ENCODE measurements at regions not wholly inside any gene's neighbourhood (a gene's known extent, or its start where the extent isn't known, plus 50 kb on each side); places are given as distances from the start of the nearest gene placed in this dataset.

DNA sequence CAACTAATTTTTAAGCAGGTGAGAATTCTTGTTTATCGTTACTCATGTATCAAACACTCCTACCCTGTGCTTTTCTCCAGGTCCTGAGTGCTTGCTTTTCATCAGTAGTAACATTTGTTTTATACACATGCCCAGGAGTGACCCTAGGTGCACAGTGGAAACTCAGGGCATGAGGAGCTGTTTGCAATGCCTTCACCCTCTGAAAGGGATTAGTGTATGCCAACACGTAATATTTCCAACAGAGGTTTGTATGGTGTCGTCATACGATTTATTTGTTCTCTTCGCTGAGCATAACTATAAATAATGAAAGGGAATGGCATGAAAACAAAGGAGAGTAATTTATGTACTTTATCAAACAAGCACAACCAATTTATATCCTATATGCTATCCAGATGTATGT is 537.4 kb upstream of the MMS22L start:
- H3K36me3 ChIP-seq (ENCODE audit: low read length) = no peaks in the 10 kb centered on the region
- no peaks in the 10 kb centered on the region for H3K27me3 ChIP-seq (ENCODE audit: low read length)
- no peaks in the 10 kb centered on the region for H3F3A ChIP-seq (ENCODE audit: insufficient read depth)
- H3K9me3 ChIP-seq (ENCODE audit: insufficient read depth, low read length) = no peaks in the 10 kb centered on the region
- no peak overlapping the region for H3K27ac ChIP-seq (ENCODE audit: low read depth, low read length)
- no peak overlapping the region for H3K9ac ChIP-seq (ENCODE audit: low read length)
- H3K4me3 ChIP-seq (ENCODE audit: insufficient read depth, low read length, poor library complexity, severe bottlenecking) = no peak overlapping the region
- no peaks in the 10 kb centered on the region for H4K20me1 ChIP-seq (ENCODE audit: low read depth, low read length)
- no peaks in the 10 kb centered on the region for H3K9me2 ChIP-seq (replicated peaks; ENCODE audit: insufficient read depth, low read length)
- no peak overlapping the region for H3K4me2 ChIP-seq (ENCODE audit: low read depth, low read length, poor library complexity, severe bottlenecking)
- TF ChIP-seq, protein P1, sequence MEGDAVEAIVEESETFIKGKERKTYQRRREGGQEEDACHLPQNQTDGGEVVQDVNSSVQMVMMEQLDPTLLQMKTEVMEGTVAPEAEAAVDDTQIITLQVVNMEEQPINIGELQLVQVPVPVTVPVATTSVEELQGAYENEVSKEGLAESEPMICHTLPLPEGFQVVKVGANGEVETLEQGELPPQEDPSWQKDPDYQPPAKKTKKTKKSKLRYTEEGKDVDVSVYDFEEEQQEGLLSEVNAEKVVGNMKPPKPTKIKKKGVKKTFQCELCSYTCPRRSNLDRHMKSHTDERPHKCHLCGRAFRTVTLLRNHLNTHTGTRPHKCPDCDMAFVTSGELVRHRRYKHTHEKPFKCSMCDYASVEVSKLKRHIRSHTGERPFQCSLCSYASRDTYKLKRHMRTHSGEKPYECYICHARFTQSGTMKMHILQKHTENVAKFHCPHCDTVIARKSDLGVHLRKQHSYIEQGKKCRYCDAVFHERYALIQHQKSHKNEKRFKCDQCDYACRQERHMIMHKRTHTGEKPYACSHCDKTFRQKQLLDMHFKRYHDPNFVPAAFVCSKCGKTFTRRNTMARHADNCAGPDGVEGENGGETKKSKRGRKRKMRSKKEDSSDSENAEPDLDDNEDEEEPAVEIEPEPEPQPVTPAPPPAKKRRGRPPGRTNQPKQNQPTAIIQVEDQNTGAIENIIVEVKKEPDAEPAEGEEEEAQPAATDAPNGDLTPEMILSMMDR (IDR thresholded peaks at IDR 0.05; ENCODE audit: insufficient read depth, low read length, poor library complexity, severe bottlenecking) = no peak
- no peak for TF ChIP-seq EZH2phosphoT487 (conservative IDR thresholded peaks at IDR 0.05; ENCODE audit: low read length)
- no peak overlapping the region for H2AFZ ChIP-seq (ENCODE audit: low read depth, low read length, severe bottlenecking)
- H3K79me2 ChIP-seq (ENCODE audit: insufficient read depth, low read length) = no peaks in the 10 kb centered on the region

DNA sequence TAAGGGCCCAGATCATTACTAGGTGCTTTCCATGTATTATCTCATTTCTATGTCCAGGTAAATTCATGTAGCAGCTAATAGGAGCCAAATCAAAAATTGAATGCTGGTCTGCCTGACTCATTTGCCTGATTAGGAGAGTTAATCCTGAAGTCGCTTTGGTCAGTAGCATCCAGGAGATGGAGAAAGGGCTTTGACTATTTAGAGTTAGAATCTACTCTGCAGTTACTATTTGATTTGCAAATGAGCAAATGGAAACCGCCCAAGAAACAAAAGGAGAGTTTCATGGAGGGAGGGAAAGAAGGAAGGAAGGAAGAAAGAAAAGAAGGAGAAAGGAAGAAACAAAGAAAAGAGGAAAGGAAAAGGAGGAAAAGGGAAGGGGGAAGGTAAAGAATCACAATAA is 539.6 kb upstream of the MMS22L start:
- H3K27ac ChIP-seq (ENCODE audit: low read depth, low read length) = no peak overlapping the region
- no peaks in the 10 kb centered on the region for H3K9me2 ChIP-seq (replicated peaks; ENCODE audit: insufficient read depth, low read length)
- H3K36me3 ChIP-seq (ENCODE audit: low read length) = no peaks in the 10 kb centered on the region
- H4K20me1 ChIP-seq (ENCODE audit: low read depth, low read length) = no peaks in the 10 kb centered on the region
- no peaks in the 10 kb centered on the region for H3K27me3 ChIP-seq (ENCODE audit: low read length)
- no peak overlapping the region for H3K9ac ChIP-seq (ENCODE audit: low read length)
- no peak overlapping the region for H2AFZ ChIP-seq (ENCODE audit: low read depth, low read length, severe bottlenecking)
- no peak overlapping the region for H3K4me3 ChIP-seq (ENCODE audit: insufficient read depth, low read length, poor library complexity, severe bottlenecking)
- no peaks in the 10 kb centered on the region for H3K79me2 ChIP-seq (ENCODE audit: insufficient read depth, low read length)
- no peak overlapping the region for H3K4me2 ChIP-seq (ENCODE audit: low read depth, low read length, poor library complexity, severe bottlenecking)
- TF ChIP-seq, protein P1 (IDR thresholded peaks at IDR 0.05; ENCODE audit: insufficient read depth, low read length, poor library complexity, severe bottlenecking) = no peak
- no peak for TF ChIP-seq EZH2phosphoT487 (conservative IDR thresholded peaks at IDR 0.05; ENCODE audit: low read length)
- H3K9me3 ChIP-seq (ENCODE audit: insufficient read depth, low read length) = no peaks in the 10 kb centered on the region
- no peaks in the 10 kb centered on the region for H3F3A ChIP-seq (ENCODE audit: insufficient read depth)

DNA sequence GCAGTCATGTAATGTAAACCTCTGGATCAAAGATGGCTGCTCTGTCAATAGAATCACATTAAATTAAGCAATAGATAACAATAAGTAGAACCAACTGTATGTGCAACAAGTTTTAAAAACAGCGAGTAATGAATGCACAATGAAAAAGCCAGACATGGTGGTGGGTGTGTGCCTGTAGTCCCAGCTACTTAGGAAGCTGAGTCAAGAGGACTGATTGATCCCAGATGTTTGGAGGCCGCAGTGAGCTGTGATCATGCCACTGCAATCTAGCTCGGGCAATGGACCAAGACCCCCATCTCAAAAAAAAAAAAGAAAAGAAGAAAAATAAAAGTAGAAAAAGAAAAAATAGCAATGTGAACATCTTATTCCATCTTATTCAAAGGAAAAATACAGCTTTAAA is 558.7 kb upstream of the MMS22L start:
- Histone ChIP-seq H3K79me2 (ENCODE audit: insufficient read depth, low read length) (no peaks in the 10 kb centered on the region), H3F3A (ENCODE audit: insufficient read depth) (no peaks in the 10 kb centered on the region), H3K4me2 (ENCODE audit: low read depth, low read length, poor library complexity, severe bottlenecking) (no peak overlapping the region), H3K27me3 (ENCODE audit: low read length) (no peaks in the 10 kb centered on the region), H3K9me3 (ENCODE audit: insufficient read depth, low read length) (no peaks in the 10 kb centered on the region), H2AFZ (ENCODE audit: low read depth, low read length, severe bottlenecking) (no peak overlapping the region), H3K4me3 (ENCODE audit: insufficient read depth, low read length, poor library complexity, severe bottlenecking) (no peak overlapping the region), H3K9ac (ENCODE audit: low read length) (no peak overlapping the region), H3K36me3 (ENCODE audit: low read length) (no peaks in the 10 kb centered on the region), H3K9me2 (replicated peaks; ENCODE audit: insufficient read depth, low read length) (no peaks in the 10 kb centered on the region), H4K20me1 (ENCODE audit: low read depth, low read length) (no peaks in the 10 kb centered on the region), H3K27ac (ENCODE audit: low read depth, low read length) (no peak overlapping the region)
- no peak for TF ChIP-seq EZH2phosphoT487 (conservative IDR thresholded peaks at IDR 0.05; ENCODE audit: low read length)
- TF ChIP-seq, protein P1 (IDR thresholded peaks at IDR 0.05; ENCODE audit: insufficient read depth, low read length, poor library complexity, severe bottlenecking) = no peak
